Endodermal cell (in vitro differentiated cells): ENCODE measurements at regions not wholly inside any gene's neighbourhood (a gene's known extent, or its start where the extent isn't known, plus 50 kb on each side); places are given as distances from the start of the nearest gene placed in this dataset.

Experiments used
- DNase-seq: peaks from one replicate; pipeline ENCODE4 v3.0.0-alpha.2; 2017
- H3K27ac ChIP-seq: 2 replicates; pipeline ENCODE4 v1.5.1; 2013; ENCODE audit warnings: mild to moderate bottlenecking, low read depth, low read length, moderate library complexity
- H3K27me3 ChIP-seq: 2 replicates; pipeline ENCODE4 v1.6.1; 2013; ENCODE audit warnings: mild to moderate bottlenecking, low read length, moderate library complexity; ENCODE audit not compliant: insufficient read depth, control insufficient read depth, poor library complexity, severe bottlenecking
- H3K36me3 ChIP-seq: 2 replicates; pipeline ENCODE4 v1.7.0; 2013; ENCODE audit warnings: mild to moderate bottlenecking, low read length, moderate library complexity; ENCODE audit not compliant: control insufficient read depth, insufficient read depth
- H3K4me1 ChIP-seq: one replicate; pipeline ENCODE4 v1.7.0; 2013; ENCODE audit warnings: low read length; ENCODE audit not compliant: control insufficient read depth, insufficient read depth
- H3K4me3 ChIP-seq: 2 replicates; pipeline ENCODE4 v1.5.1; 2013; ENCODE audit warnings: mild to moderate bottlenecking, low read length, moderate library complexity
- H3K9ac ChIP-seq: 2 replicates; pipeline ENCODE4 v1.6.1; 2013; ENCODE audit warnings: mild to moderate bottlenecking, low read length, moderate library complexity; ENCODE audit not compliant: poor library complexity, severe bottlenecking; ENCODE audit errors: extremely low read depth
- H3K9me3 ChIP-seq: 2 replicates; pipeline ENCODE4 v1.6.1; 2013; ENCODE audit warnings: mild to moderate bottlenecking, low read length, moderate library complexity; ENCODE audit not compliant: control insufficient read depth
- H3K27ac Mint-ChIP-seq: 2 replicates; pipeline ENCODE4 v1.8.0; 2020; ENCODE audit warnings: mixed read lengths
- H3K27me3 Mint-ChIP-seq: 2 replicates; pipeline ENCODE4 v1.8.0; 2021; ENCODE audit warnings: mild to moderate bottlenecking, mixed read lengths; ENCODE audit not compliant: insufficient read depth
- H3K36me3 Mint-ChIP-seq: 2 replicates; pipeline ENCODE4 v1.8.0; 2020; ENCODE audit warnings: low read depth, mixed read lengths
- H3K4me1 Mint-ChIP-seq: 2 replicates; pipeline ENCODE4 v1.8.0; 2020; ENCODE audit warnings: mixed read lengths
- H3K4me3 Mint-ChIP-seq: 2 replicates; pipeline ENCODE4 v1.8.0; 2020; ENCODE audit warnings: mild to moderate bottlenecking, moderate library complexity, mixed read lengths
- H3K9me3 Mint-ChIP-seq: 2 replicates; pipeline ENCODE4 v1.8.0; 2020; ENCODE audit warnings: mild to moderate bottlenecking, mixed read lengths
- WGBS, 2 experiments: methylation state at CpG; one replicate each; pipeline versions ENCODE4 v1.1.5 to v1.1.7; 2013; ENCODE audit warnings: missing lambda C conversion rate in 2 of 2, mixed read lengths in 1 of 2; ENCODE audit not compliant: insufficient coverage in 1 of 2, insufficient read length in 1 of 2; 5-methylcytosine and 5-hydroxymethylcytosine counted together
- TF ChIP-seq, protein P1 (sequence below): fragments of 200-600 bp; sonication (generic); conservative IDR thresholded peaks from 2 replicates; pipeline ENCODE4 v1.5.0; 2021; ENCODE audit warnings: antibody characterized with exemption, mild to moderate bottlenecking

DNA sequence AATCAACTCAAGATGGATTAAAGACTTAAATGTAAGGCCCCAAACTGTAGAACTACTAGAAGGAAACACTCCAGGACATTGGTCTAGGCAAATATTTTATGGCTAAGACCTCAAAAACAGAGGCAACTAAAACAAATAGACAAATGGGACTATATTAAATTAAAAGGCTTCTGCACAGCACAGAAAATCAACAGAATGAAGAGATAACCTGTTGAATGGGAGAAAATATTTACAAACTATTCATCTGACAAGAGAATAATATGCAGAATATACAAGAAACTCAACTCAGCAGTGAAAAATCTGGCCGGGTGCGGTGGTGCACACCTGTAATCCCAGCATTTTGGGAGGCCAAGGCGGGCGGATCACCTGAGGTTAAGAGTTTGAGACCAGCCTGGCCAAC lies 84.1 kb upstream of the HNRNPU start:
- TF ChIP-seq, protein P1, sequence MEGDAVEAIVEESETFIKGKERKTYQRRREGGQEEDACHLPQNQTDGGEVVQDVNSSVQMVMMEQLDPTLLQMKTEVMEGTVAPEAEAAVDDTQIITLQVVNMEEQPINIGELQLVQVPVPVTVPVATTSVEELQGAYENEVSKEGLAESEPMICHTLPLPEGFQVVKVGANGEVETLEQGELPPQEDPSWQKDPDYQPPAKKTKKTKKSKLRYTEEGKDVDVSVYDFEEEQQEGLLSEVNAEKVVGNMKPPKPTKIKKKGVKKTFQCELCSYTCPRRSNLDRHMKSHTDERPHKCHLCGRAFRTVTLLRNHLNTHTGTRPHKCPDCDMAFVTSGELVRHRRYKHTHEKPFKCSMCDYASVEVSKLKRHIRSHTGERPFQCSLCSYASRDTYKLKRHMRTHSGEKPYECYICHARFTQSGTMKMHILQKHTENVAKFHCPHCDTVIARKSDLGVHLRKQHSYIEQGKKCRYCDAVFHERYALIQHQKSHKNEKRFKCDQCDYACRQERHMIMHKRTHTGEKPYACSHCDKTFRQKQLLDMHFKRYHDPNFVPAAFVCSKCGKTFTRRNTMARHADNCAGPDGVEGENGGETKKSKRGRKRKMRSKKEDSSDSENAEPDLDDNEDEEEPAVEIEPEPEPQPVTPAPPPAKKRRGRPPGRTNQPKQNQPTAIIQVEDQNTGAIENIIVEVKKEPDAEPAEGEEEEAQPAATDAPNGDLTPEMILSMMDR = no peak
- Mint-ChIP-seq H3K36me3 (no peaks in the 10 kb centered on the region), H3K27me3 (no peaks in the 10 kb centered on the region), H3K27ac (no peak overlapping the region), H3K9me3 (no peaks in the 10 kb centered on the region), H3K4me1 (no peaks in the 10 kb centered on the region), H3K4me3 (no peak overlapping the region)
- no peaks in the 10 kb centered on the region for H3K4me1 ChIP-seq
- no peaks in the 10 kb centered on the region for H3K36me3 ChIP-seq
- DNase-seq = no peak
- no peaks in the 10 kb centered on the region for H3K9me3 ChIP-seq
- H3K27ac ChIP-seq = no peak overlapping the region
- WGBS, 2 experiments = 96 to 100% methylated on average over 2 to 4 of the region's 4 CpGs
- no peak overlapping the region for H3K9ac ChIP-seq
- H3K4me3 ChIP-seq = no peak overlapping the region
- no peaks in the 10 kb centered on the region for H3K27me3 ChIP-seq

DNA sequence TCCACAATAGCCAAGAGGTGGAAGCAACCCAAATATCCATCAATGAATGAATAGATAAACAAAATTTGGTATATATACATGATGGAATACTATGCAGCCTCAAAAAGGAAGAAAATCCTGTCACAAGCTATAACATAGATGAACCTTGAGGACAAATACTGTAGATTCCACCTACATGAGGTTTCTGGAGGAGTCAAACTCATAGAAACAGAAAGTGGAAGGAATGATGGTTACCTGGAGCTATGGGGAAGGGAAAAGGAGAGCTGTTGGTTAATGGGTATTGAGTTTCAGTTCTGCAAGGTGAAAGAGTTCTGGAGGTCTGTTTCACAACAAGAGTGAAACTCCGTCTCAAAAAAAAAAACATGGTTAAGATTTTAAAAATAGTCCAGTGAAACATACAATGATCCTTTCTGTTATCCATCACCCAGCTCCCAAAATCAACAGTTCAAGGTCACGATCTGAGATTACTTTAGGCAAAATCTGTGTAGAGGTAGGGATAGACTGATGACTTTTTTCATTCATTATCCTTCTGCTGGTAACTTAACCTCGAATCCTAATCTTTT lies 80.8 kb upstream of the HNRNPU start:
- no peaks in the 10 kb centered on the region for H3K4me1 Mint-ChIP-seq
- H3K4me3 ChIP-seq = no peak overlapping the region
- no peaks in the 10 kb centered on the region for H3K4me1 ChIP-seq
- no peak overlapping the region for H3K27ac Mint-ChIP-seq
- H3K9ac ChIP-seq = no peak overlapping the region
- H3K36me3 Mint-ChIP-seq = no peaks in the 10 kb centered on the region
- no peak overlapping the region for H3K27ac ChIP-seq
- H3K27me3 ChIP-seq = no peaks in the 10 kb centered on the region
- no peaks in the 10 kb centered on the region for H3K9me3 ChIP-seq
- TF ChIP-seq, protein P1 = no peak
- H3K4me3 Mint-ChIP-seq = no peak overlapping the region
- no peaks in the 10 kb centered on the region for H3K27me3 Mint-ChIP-seq
- no peak for DNase-seq
- H3K9me3 Mint-ChIP-seq = no peaks in the 10 kb centered on the region
- 71 to 97% methylated on average over 1 to 3 of the region's 3 CpGs for WGBS, 2 experiments
- no peaks in the 10 kb centered on the region for H3K36me3 ChIP-seq

DNA sequence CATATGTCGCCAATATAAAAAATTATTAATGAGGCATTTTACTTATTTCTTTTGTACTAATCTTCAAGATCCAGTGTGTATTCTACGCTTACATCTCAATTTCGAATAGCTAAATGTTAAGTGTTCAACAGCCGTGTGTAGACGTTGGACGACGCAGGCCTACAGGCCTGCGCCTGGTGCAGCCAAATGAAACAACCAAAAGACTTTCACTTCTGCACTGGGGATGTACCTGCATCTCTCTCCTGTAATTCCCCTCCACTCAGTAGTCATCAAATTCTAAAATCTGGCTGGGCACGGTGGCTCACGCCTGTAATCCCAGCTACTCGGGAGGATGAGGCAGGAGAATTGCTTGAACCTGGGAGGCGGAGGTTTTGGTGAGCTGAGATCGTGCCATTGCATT lies 76.8 kb upstream of the HNRNPU start:
- 86 to 87% methylated on average over 9 to 13 of the region's 13 CpGs for WGBS, 2 experiments
- H3K9me3 Mint-ChIP-seq = no peaks in the 10 kb centered on the region
- no peak overlapping the region for H3K27ac Mint-ChIP-seq

More for the DNA sequence above, 76.8 kb upstream of the HNRNPU start:
- H3K27ac ChIP-seq = no peak overlapping the region
- H3K9ac ChIP-seq = no peak overlapping the region
- Mint-ChIP-seq H3K4me1 (no peaks in the 10 kb centered on the region), H3K4me3 (no peak overlapping the region), H3K27me3 (no peaks in the 10 kb centered on the region), H3K36me3 (no peaks in the 10 kb centered on the region)
- H3K4me1 ChIP-seq = no peaks in the 10 kb centered on the region
- no peaks in the 10 kb centered on the region for H3K9me3 ChIP-seq
- no peak for DNase-seq
- H3K4me3 ChIP-seq = no peak overlapping the region
- TF ChIP-seq, protein P1 = no peak
- no peaks in the 10 kb centered on the region for H3K27me3 ChIP-seq
- no peaks in the 10 kb centered on the region for H3K36me3 ChIP-seq
